ENCODE measurements at regions not wholly inside any gene's neighbourhood (a gene's known extent, or its start where the extent isn't known, plus 50 kb on each side); places are given as distances from the start of the nearest gene placed in this dataset.
"Not testable (repeated sequence)": the region's sequence is repeated elsewhere in the genome, so short reads cannot be mapped to it uniquely, and the experiment has no call there.

- not testable (repeated sequence) for H3K4me3 ChIP-seq (ENCODE audit: insufficient read depth, low read length); H4K20me1 ChIP-seq (ENCODE audit: insufficient read depth, low read length); H3K4me1 ChIP-seq (ENCODE audit: insufficient read depth, low read length); H3K27ac ChIP-seq (ENCODE audit: low read depth, low read length); H3K36me3 ChIP-seq (ENCODE audit: insufficient read depth, low read length); H3K27me3 ChIP-seq (ENCODE audit: insufficient read depth, low read length); H3K4me2 ChIP-seq (ENCODE audit: insufficient read depth, low read length); H3K9me3 ChIP-seq (ENCODE audit: low read depth, low read length); H3K79me2 ChIP-seq (ENCODE audit: insufficient read depth, low read length); H2AFZ ChIP-seq (ENCODE audit: low read length); DNase-seq (ENCODE audit: insufficient read length, low spot score, missing footprints)
Observed at GRCh38 chr1:120634816-120635806, 88.6 kb upstream of the NBPF26 start.

- not testable (repeated sequence) for H4K20me1 ChIP-seq (ENCODE audit: insufficient read depth, low read length); H2AFZ ChIP-seq (ENCODE audit: low read length); H3K9me3 ChIP-seq (ENCODE audit: low read depth, low read length); H3K4me3 ChIP-seq (ENCODE audit: insufficient read depth, low read length); DNase-seq (ENCODE audit: insufficient read length, low spot score, missing footprints); H3K27me3 ChIP-seq (ENCODE audit: insufficient read depth, low read length); H3K4me2 ChIP-seq (ENCODE audit: insufficient read depth, low read length); H3K36me3 ChIP-seq (ENCODE audit: insufficient read depth, low read length); H3K4me1 ChIP-seq (ENCODE audit: insufficient read depth, low read length); H3K27ac ChIP-seq (ENCODE audit: low read depth, low read length); H3K79me2 ChIP-seq (ENCODE audit: insufficient read depth, low read length)
Observed at GRCh38 chr1:120640261-120641013, 83.3 kb upstream of the NBPF26 start.

GRCh38 chr1:120641014-120641302 is 82.8 kb upstream of the NBPF26 start:
- H3K27ac ChIP-seq (ENCODE audit: low read depth, low read length); H3K4me3 ChIP-seq (ENCODE audit: insufficient read depth, low read length); H3K9me3 ChIP-seq (ENCODE audit: low read depth, low read length); H2AFZ ChIP-seq (ENCODE audit: low read length); H3K36me3 ChIP-seq (ENCODE audit: insufficient read depth, low read length); H3K4me1 ChIP-seq (ENCODE audit: insufficient read depth, low read length); H3K4me2 ChIP-seq (ENCODE audit: insufficient read depth, low read length); DNase-seq (ENCODE audit: insufficient read length, low spot score, missing footprints); H3K79me2 ChIP-seq (ENCODE audit: insufficient read depth, low read length); H3K27me3 ChIP-seq (ENCODE audit: insufficient read depth, low read length); H4K20me1 ChIP-seq (ENCODE audit: insufficient read depth, low read length): not testable (repeated sequence)

- not testable (repeated sequence) for H3K27me3 ChIP-seq (ENCODE audit: insufficient read depth, low read length); H3K9me3 ChIP-seq (ENCODE audit: low read depth, low read length); H3K79me2 ChIP-seq (ENCODE audit: insufficient read depth, low read length); H2AFZ ChIP-seq (ENCODE audit: low read length); H3K4me1 ChIP-seq (ENCODE audit: insufficient read depth, low read length); H3K36me3 ChIP-seq (ENCODE audit: insufficient read depth, low read length); H3K27ac ChIP-seq (ENCODE audit: low read depth, low read length); DNase-seq (ENCODE audit: insufficient read length, low spot score, missing footprints); H4K20me1 ChIP-seq (ENCODE audit: insufficient read depth, low read length); H3K4me3 ChIP-seq (ENCODE audit: insufficient read depth, low read length); H3K4me2 ChIP-seq (ENCODE audit: insufficient read depth, low read length)
Observed at GRCh38 chr1:120647182-120647581, 76.6 kb upstream of the NBPF26 start.

- H3K27me3 ChIP-seq (ENCODE audit: insufficient read depth, low read length); H2AFZ ChIP-seq (ENCODE audit: low read length); H3K27ac ChIP-seq (ENCODE audit: low read depth, low read length); DNase-seq (ENCODE audit: insufficient read length, low spot score, missing footprints); H3K4me3 ChIP-seq (ENCODE audit: insufficient read depth, low read length); H3K4me1 ChIP-seq (ENCODE audit: insufficient read depth, low read length); H3K9me3 ChIP-seq (ENCODE audit: low read depth, low read length); H4K20me1 ChIP-seq (ENCODE audit: insufficient read depth, low read length); H3K36me3 ChIP-seq (ENCODE audit: insufficient read depth, low read length); H3K4me2 ChIP-seq (ENCODE audit: insufficient read depth, low read length); H3K79me2 ChIP-seq (ENCODE audit: insufficient read depth, low read length): not testable (repeated sequence)
Observed at GRCh38 chr1:120648915-120649623, 74.7 kb upstream of the NBPF26 start.

GRCh38 chr1:120649730-120650129 is 74.0 kb upstream of the NBPF26 start:
- not testable (repeated sequence) for H4K20me1 ChIP-seq (ENCODE audit: insufficient read depth, low read length); H3K4me3 ChIP-seq (ENCODE audit: insufficient read depth, low read length); H3K36me3 ChIP-seq (ENCODE audit: insufficient read depth, low read length); H3K4me1 ChIP-seq (ENCODE audit: insufficient read depth, low read length); H3K9me3 ChIP-seq (ENCODE audit: low read depth, low read length); H3K27ac ChIP-seq (ENCODE audit: low read depth, low read length); H3K27me3 ChIP-seq (ENCODE audit: insufficient read depth, low read length); H2AFZ ChIP-seq (ENCODE audit: low read length); H3K4me2 ChIP-seq (ENCODE audit: insufficient read depth, low read length); DNase-seq (ENCODE audit: insufficient read length, low spot score, missing footprints); H3K79me2 ChIP-seq (ENCODE audit: insufficient read depth, low read length)

- H2AFZ ChIP-seq (ENCODE audit: low read length); H3K9me3 ChIP-seq (ENCODE audit: low read depth, low read length); H3K4me2 ChIP-seq (ENCODE audit: insufficient read depth, low read length); DNase-seq (ENCODE audit: insufficient read length, low spot score, missing footprints); H3K4me3 ChIP-seq (ENCODE audit: insufficient read depth, low read length); H3K36me3 ChIP-seq (ENCODE audit: insufficient read depth, low read length); H4K20me1 ChIP-seq (ENCODE audit: insufficient read depth, low read length); H3K79me2 ChIP-seq (ENCODE audit: insufficient read depth, low read length); H3K27me3 ChIP-seq (ENCODE audit: insufficient read depth, low read length); H3K4me1 ChIP-seq (ENCODE audit: insufficient read depth, low read length); H3K27ac ChIP-seq (ENCODE audit: low read depth, low read length): not testable (repeated sequence)
Observed at GRCh38 chr1:120654114-120654513, 69.6 kb upstream of the NBPF26 start.

GRCh38 chr1:120655394-120655793 is 68.4 kb upstream of the NBPF26 start:
- not testable (repeated sequence) for DNase-seq (ENCODE audit: insufficient read length, low spot score, missing footprints); H3K27me3 ChIP-seq (ENCODE audit: insufficient read depth, low read length); H3K4me3 ChIP-seq (ENCODE audit: insufficient read depth, low read length); H2AFZ ChIP-seq (ENCODE audit: low read length); H3K27ac ChIP-seq (ENCODE audit: low read depth, low read length); H4K20me1 ChIP-seq (ENCODE audit: insufficient read depth, low read length); H3K9me3 ChIP-seq (ENCODE audit: low read depth, low read length); H3K4me2 ChIP-seq (ENCODE audit: insufficient read depth, low read length); H3K79me2 ChIP-seq (ENCODE audit: insufficient read depth, low read length); H3K36me3 ChIP-seq (ENCODE audit: insufficient read depth, low read length); H3K4me1 ChIP-seq (ENCODE audit: insufficient read depth, low read length)

Measured in osteoblast (primary cell).